GM12878 (cell line): ENCODE measurements at regions not wholly inside any gene's neighbourhood (a gene's known extent, or its start where the extent isn't known, plus 50 kb on each side); places are given as distances from the start of the nearest gene placed in this dataset.

Source experiments
- ATAC-seq: fragments of 200-7000 bp; cut with Tn5 transposase; 3 replicates; pipeline ENCODE4 v1.9.1; 2020; ENCODE audit warnings: mild to moderate bottlenecking, moderate library complexity
- BruUV-seq: library from RNA; stranded (reverse); fragments of 400-500 nt; replicated peaks from 2 replicates; lab custom pipeline; 2021; lab: Mats Ljungman, UMichigan
- CTCF ChIA-PET: fragments of 300-600 bp; sonication (Branson Sonifier 250); formaldehyde crosslinking; extraction: SDS; loops from one replicate; lab custom pipeline; 2021; ENCODE audit warnings: inconsistent platforms; lab: Yijun Ruan, JAX
- POLR2A ChIA-PET: fragments of 350-600 bp; formaldehyde crosslinking; extraction: SDS; loops from one replicate; lab custom pipeline; 2021; ENCODE audit warnings: inconsistent platforms; lab: Charles Lee
- RAD21 ChIA-PET: fragments of 300-600 bp; sonication (Branson Sonifier 250); formaldehyde crosslinking; loops from one replicate; lab custom pipeline; 2023; ENCODE audit warnings: antibody characterized with exemption; ENCODE audit not compliant: unreplicated experiment; lab: Charles Lee
- SMC1A ChIA-PET: fragments of 300-600 bp; sonication (Branson Sonifier 250); formaldehyde crosslinking; loops from one replicate; lab custom pipeline; 2023; ENCODE audit not compliant: unreplicated experiment, uncharacterized antibody; lab: Charles Lee
- DNase-seq: peaks from one replicate; pipeline ENCODE4 v3.0.0-alpha.2; 2011; ENCODE audit warnings: low read depth, low spot score
- FAIRE-seq: peaks from 3 replicates; lab custom pipeline; 2011; peaks lifted over from hg19 to GRCh38; lab: Jason Lieb, UNC
- H2AFZ ChIP-seq: 2 replicates; pipeline ENCODE4 v1.6.0; 2011; ENCODE audit warnings: low read depth, low read length, control low read depth; ENCODE audit not compliant: control insufficient read depth
- H3K27ac ChIP-seq: 2 replicates; pipeline ENCODE4 v1.5.1; 2011; ENCODE audit warnings: control low read depth; ENCODE audit not compliant: control insufficient read depth, insufficient read depth
- H3K27me3 ChIP-seq, 2 experiments: replicated peaks in 1 of 2; 2 replicates each; pipeline versions ENCODE4 v1.6.0 to v1.6.1; 2011; ENCODE audit warnings: low read length in 1 of 2; ENCODE audit not compliant: control insufficient read depth in 2 of 2, insufficient read depth in 2 of 2
- H3K36me3 ChIP-seq, 2 experiments: 2 replicates each; pipeline ENCODE4 v1.5.1; 2011; ENCODE audit warnings: low read length in 1 of 2; ENCODE audit not compliant: control insufficient read depth in 2 of 2, insufficient read depth in 2 of 2
- H3K4me1 ChIP-seq: 2 replicates; pipeline ENCODE4 v1.6.1; 2011; ENCODE audit warnings: mild to moderate bottlenecking, low read length, moderate library complexity, mixed read lengths; ENCODE audit not compliant: control insufficient read depth, insufficient read depth
- H3K4me2 ChIP-seq: 2 replicates; pipeline ENCODE4 v1.6.0; 2011; ENCODE audit warnings: control low read depth; ENCODE audit not compliant: control insufficient read depth, insufficient read depth
- H3K4me3 ChIP-seq: fragments of 200-600 bp; sonication (generic); 2 replicates; pipeline ENCODE4 v1.5.1; 2016
- H3K79me2 ChIP-seq: 2 replicates; pipeline ENCODE4 v1.6.0; 2011; ENCODE audit warnings: low read length; ENCODE audit not compliant: control insufficient read depth, insufficient read depth
- H3K9ac ChIP-seq: 2 replicates; pipeline ENCODE4 v1.8.0; 2011; ENCODE audit warnings: low read length, control low read depth, mixed read lengths; ENCODE audit not compliant: control insufficient read depth, insufficient read depth
- H3K9me3 ChIP-seq: replicated peaks from 3 replicates; pipeline ENCODE4 v1.5.1; 2011; ENCODE audit warnings: mild to moderate bottlenecking, low read length; ENCODE audit not compliant: control insufficient read depth, insufficient read depth
- H4K20me1 ChIP-seq: 2 replicates; pipeline ENCODE4 v1.6.0; 2011; ENCODE audit not compliant: control insufficient read depth, insufficient read depth
- ASH2L ChIP-seq: fragments of 300-600, 200-600 bp; sonication (generic); IDR thresholded peaks from 2 replicates; pipeline ENCODE4 v1.6.1; 2017; ENCODE audit warnings: low read depth, mild to moderate bottlenecking, borderline replicate concordance
- BMI1 ChIP-seq: fragments of 450-650 bp; IDR thresholded peaks from 2 replicates; pipeline ENCODE4 v1.6.1; 2016; ENCODE audit warnings: mild to moderate bottlenecking, moderate library complexity, borderline replicate concordance
- CBX5 ChIP-seq: sonication (generic); IDR thresholded peaks from 2 replicates; pipeline ENCODE4 v1.6.1; 2016; ENCODE audit warnings: low read depth, moderate library complexity, mild to moderate bottlenecking, inconsistent platforms
- CHD2 ChIP-seq: IDR thresholded peaks from 2 replicates; pipeline ENCODE4 v1.6.1; 2011; ENCODE audit warnings: low read depth, low read length, improper control_type of control experiment, borderline replicate concordance
- EED ChIP-seq: sonication (generic); IDR thresholded peaks from 2 replicates; pipeline ENCODE4 v1.6.1; 2016; ENCODE audit warnings: antibody characterized with exemption, low read depth
- FOS ChIP-seq: IDR thresholded peaks from 3 replicates; pipeline ENCODE4 v1.6.1; 2011; ENCODE audit warnings: borderline replicate concordance; ENCODE audit not compliant: insufficient read length; ENCODE audit errors: extremely low read depth
- GABPA ChIP-seq: IDR thresholded peaks from 2 replicates; pipeline ENCODE4 v1.6.1; 2014; ENCODE audit warnings: antibody characterized with exemption, low read depth, mild to moderate bottlenecking, inconsistent platforms
- GATAD2B ChIP-seq: fragments of 450-650 bp; conservative IDR thresholded peaks from 2 replicates; pipeline ENCODE4 v1.6.1; 2017; ENCODE audit warnings: low read depth, mild to moderate bottlenecking, moderate library complexity
- KAT2A ChIP-seq: conservative IDR thresholded peaks from 2 replicates; pipeline ENCODE4 v1.6.1; 2011; ENCODE audit warnings: low read depth, low read length; ENCODE audit not compliant: control insufficient read depth
- MEF2A ChIP-seq: IDR thresholded peaks from 2 replicates; pipeline ENCODE4 v1.6.1; 2011; ENCODE audit warnings: low read depth, mild to moderate bottlenecking, low read length, moderate library complexity; ENCODE audit not compliant: insufficient read depth
- POU2F2 ChIP-seq: IDR thresholded peaks from 3 replicates; pipeline ENCODE4 v1.6.1; 2011; ENCODE audit warnings: low read depth, mild to moderate bottlenecking, low read length, borderline replicate concordance
- RAD21 ChIP-seq: IDR thresholded peaks from 2 replicates; pipeline ENCODE4 v1.6.1; 2011; ENCODE audit warnings: mild to moderate bottlenecking, low read depth, low read length, moderate library complexity; ENCODE audit not compliant: insufficient read depth
- RAD51 ChIP-seq: fragments of 450-650 bp; IDR thresholded peaks from 2 replicates; pipeline ENCODE4 v1.6.1; 2016; ENCODE audit warnings: moderate library complexity, mild to moderate bottlenecking, inconsistent platforms
- RBBP5 ChIP-seq: fragments of 200-600 bp; sonication (generic); conservative IDR thresholded peaks from 2 replicates; pipeline ENCODE4 v1.6.1; 2016
- RCOR1 ChIP-seq: conservative IDR thresholded peaks from 2 replicates; pipeline ENCODE4 v1.6.1; 2012; ENCODE audit warnings: low read depth, low read length, improper control_type of control experiment
- SRF ChIP-seq, 2 experiments: IDR thresholded peaks; 2 replicates each; pipeline ENCODE4 v1.6.1; 2011; ENCODE audit warnings: low read depth in 2 of 2, low read length in 2 of 2, mild to moderate bottlenecking in 1 of 2, moderate library complexity in 1 of 2
- WGBS: methylation state at CpG from one replicate; pipeline ENCODE4 v1.1.6; 2016; ENCODE audit warnings: low lambda C conversion rate; ENCODE audit not compliant: insufficient replicate concordance, insufficient coverage; ENCODE audit errors: missing lambda C conversion rate; 5-methylcytosine and 5-hydroxymethylcytosine counted together
- in situ Hi-C: fragments of 300-500 bp; cut with MboI; formaldehyde crosslinking; loops from 9 replicates; pipeline ENCODE4 v1.14.3; 2018; ENCODE audit warnings: mixed read lengths
- intact Hi-C: fragments of 100-400 bp; cut with micrococcal nuclease; formaldehyde crosslinking; loops from one replicate; pipeline ENCODE4 v1.14.2; 2022; ENCODE audit not compliant: unreplicated experiment
- TF ChIP-seq, protein P1 (sequence below): fragments of 150-350 bp; IDR thresholded peaks from 2 replicates; pipeline ENCODE4 v1.6.1; 2016; ENCODE audit warnings: low read depth, low read length

DNA sequence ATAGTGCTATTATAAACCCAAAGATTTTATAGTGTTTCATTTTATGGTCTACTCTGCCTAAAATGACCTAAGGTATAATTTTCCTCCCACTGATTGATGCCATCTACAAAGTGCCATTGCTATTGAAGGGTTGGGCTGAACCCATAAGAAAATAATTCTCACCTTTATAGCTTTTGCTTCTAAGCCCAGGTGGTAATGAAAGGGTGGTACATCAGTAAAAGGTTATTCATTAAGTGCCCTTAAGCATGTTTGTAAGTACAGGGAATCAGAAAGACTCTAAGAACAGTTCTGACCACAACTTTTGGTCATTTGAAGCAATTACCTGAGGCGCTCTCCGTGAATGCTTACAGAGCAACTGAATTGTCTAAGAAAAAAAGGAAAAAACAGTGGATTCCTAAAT lies 1247.3 kb downstream of the NXPH1 start:
- H3K4me3 ChIP-seq, result no peak overlapping the region
- WGBS, result 0% methylated on average over 2 of the region's 2 CpGs
- POLR2A ChIA-PET, result no interaction called here
- H3K4me1 ChIP-seq, result no peaks in the 10 kb centered on the region
- H2AFZ ChIP-seq, result no peak overlapping the region
- H3K27me3 ChIP-seq, result no peaks in the 10 kb centered on the region
- intact Hi-C loops, result no loop called here
- no peak overlapping the region for H3K27ac ChIP-seq
- RAD21 ChIA-PET, result no interaction called here
- SMC1A ChIA-PET, result no interaction called here
- in situ Hi-C loops, result no loop called here
- ATAC-seq (no peak), FAIRE-seq (no peak), DNase-seq (no peak)
- no peak overlapping the region for H3K9ac ChIP-seq
- H3K79me2 ChIP-seq, result no peaks in the 10 kb centered on the region
- BruUV-seq, result no TSS peak
- H3K9me3 ChIP-seq, result no peaks in the 10 kb centered on the region
- H3K36me3 ChIP-seq, result no peaks in the 10 kb centered on the region
- TF ChIP-seq, protein P1, sequence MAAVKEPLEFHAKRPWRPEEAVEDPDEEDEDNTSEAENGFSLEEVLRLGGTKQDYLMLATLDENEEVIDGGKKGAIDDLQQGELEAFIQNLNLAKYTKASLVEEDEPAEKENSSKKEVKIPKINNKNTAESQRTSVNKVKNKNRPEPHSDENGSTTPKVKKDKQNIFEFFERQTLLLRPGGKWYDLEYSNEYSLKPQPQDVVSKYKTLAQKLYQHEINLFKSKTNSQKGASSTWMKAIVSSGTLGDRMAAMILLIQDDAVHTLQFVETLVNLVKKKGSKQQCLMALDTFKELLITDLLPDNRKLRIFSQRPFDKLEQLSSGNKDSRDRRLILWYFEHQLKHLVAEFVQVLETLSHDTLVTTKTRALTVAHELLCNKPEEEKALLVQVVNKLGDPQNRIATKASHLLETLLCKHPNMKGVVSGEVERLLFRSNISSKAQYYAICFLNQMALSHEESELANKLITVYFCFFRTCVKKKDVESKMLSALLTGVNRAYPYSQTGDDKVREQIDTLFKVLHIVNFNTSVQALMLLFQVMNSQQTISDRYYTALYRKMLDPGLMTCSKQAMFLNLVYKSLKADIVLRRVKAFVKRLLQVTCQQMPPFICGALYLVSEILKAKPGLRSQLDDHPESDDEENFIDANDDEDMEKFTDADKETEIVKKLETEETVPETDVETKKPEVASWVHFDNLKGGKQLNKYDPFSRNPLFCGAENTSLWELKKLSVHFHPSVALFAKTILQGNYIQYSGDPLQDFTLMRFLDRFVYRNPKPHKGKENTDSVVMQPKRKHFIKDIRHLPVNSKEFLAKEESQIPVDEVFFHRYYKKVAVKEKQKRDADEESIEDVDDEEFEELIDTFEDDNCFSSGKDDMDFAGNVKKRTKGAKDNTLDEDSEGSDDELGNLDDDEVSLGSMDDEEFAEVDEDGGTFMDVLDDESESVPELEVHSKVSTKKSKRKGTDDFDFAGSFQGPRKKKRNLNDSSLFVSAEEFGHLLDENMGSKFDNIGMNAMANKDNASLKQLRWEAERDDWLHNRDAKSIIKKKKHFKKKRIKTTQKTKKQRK, result no peak
- TF ChIP-seq CBX5, result no peak
- no peak for TF ChIP-seq GATAD2B
- TF ChIP-seq POU2F2, result no peak
- no peak for TF ChIP-seq RAD51
- no peak overlapping the region for H3K4me2 ChIP-seq
- CTCF ChIA-PET, result no interaction called here
- no peaks in the 10 kb centered on the region for H4K20me1 ChIP-seq

DNA sequence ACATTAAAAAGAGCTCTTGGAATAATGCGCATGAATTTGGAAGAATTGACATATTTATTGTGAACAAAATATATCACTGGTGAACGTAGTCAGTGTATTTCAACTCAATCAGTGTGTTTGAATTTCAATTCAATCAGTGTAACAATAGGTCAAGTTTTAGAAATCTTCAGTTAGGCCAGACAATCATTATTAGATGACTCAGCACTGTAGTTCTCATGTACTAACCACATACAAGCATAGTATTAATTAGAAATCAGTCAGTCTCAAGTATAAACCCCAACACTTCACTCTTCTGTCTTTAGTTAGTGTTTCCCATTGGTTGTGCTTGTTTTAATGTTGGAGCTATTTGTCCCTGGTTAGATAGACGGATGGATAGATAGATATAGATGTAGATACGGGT lies 1247.9 kb downstream of the NXPH1 start:
- Histone ChIP-seq H3K4me2 (no peak overlapping the region), H2AFZ (no peak overlapping the region), H3K9ac (no peak overlapping the region), H3K27me3 (no peaks in the 10 kb centered on the region), H4K20me1 (no peaks in the 10 kb centered on the region), H3K4me3 (no peak overlapping the region), H3K27ac (no peak overlapping the region), H3K36me3 (no peaks in the 10 kb centered on the region), H3K9me3 (no peaks in the 10 kb centered on the region), H3K79me2 (no peaks in the 10 kb centered on the region), H3K4me1 (no peaks in the 10 kb centered on the region)
- FAIRE-seq, result no peak
- ChIA-PET RAD21 (no interaction called here), POLR2A (no interaction called here), SMC1A (no interaction called here), CTCF (no interaction called here)
- intact Hi-C loops, result no loop called here
- ATAC-seq, result peak; percentile 59
- in situ Hi-C loops, result no loop called here
- BruUV-seq, result no TSS peak
- 13% methylated on average over 4 of the region's 4 CpGs for WGBS
- DNase-seq, result no peak
- no peak for TF ChIP-seq MEF2A
- TF ChIP-seq ASH2L, result no peak
- no peak for TF ChIP-seq KAT2A
- no peak for TF ChIP-seq RBBP5
- TF ChIP-seq CHD2, result no peak
- no peak for TF ChIP-seq GABPA
- TF ChIP-seq BMI1, result no peak
- TF ChIP-seq EED, result no peak
- TF ChIP-seq RCOR1, result no peak
- no peak for TF ChIP-seq SRF (IDR thresholded peaks at IDR 0.05; ENCODE audit: low read depth in 2 of 2, low read length in 2 of 2)
- TF ChIP-seq RAD21, result no peak
- TF ChIP-seq FOS, result no peak
